IMR-90 (cell line): ENCODE measurements at regions not wholly inside any gene's neighbourhood (a gene's known extent, or its start where the extent isn't known, plus 50 kb on each side); places are given as distances from the start of the nearest gene placed in this dataset.

Experiments
- ATAC-seq: fragments of 200-7000 bp; cut with Tn5 transposase; 2 replicates; pipeline ENCODE4 v1.9.1; 2020; ENCODE audit warnings: low read depth, mild to moderate bottlenecking, moderate library complexity
- BruUV-seq: library from RNA; stranded (reverse); fragments of 400-500 nt; replicated peaks from 2 replicates; lab custom pipeline; 2021; lab: Mats Ljungman, UMichigan
- CTCF ChIA-PET: fragments of 300-600 bp; formaldehyde crosslinking; extraction: SDS; loops from one replicate; lab custom pipeline; 2021; ENCODE audit warnings: antibody characterized with exemption; lab: Yijun Ruan, JAX
- POLR2A ChIA-PET: fragments of 300-600 bp; sonication (Branson Sonifier 250); formaldehyde crosslinking; loops from one replicate; lab custom pipeline; 2022; ENCODE audit warnings: antibody characterized with exemption; ENCODE audit not compliant: unreplicated experiment; lab: Charles Lee
- DNase-seq: peaks from one replicate; pipeline ENCODE4 v3.0.0; 2013
- H2AFZ ChIP-seq: replicated peaks from 2 replicates; pipeline ENCODE3; 2013; ENCODE audit warnings: low read length, mild to moderate bottlenecking; ENCODE audit not compliant: poor library complexity
- H2AK5ac ChIP-seq: 2 replicates; pipeline ENCODE4 v1.6.1; 2013; ENCODE audit warnings: low read depth, low read length, inconsistent platforms
- H2AK9ac ChIP-seq: replicated peaks from 2 replicates; pipeline ENCODE3; 2013; ENCODE audit warnings: mild to moderate bottlenecking, low read depth, low read length, moderate library complexity; ENCODE audit not compliant: poor library complexity
- H2BK120ac ChIP-seq: 2 replicates; pipeline ENCODE4 v1.6.1; 2013; ENCODE audit warnings: low read depth, low read length, inconsistent platforms
- H2BK15ac ChIP-seq: 3 replicates; pipeline ENCODE4 v1.6.1; 2013; ENCODE audit warnings: low read depth, low read length, inconsistent platforms
- H2BK20ac ChIP-seq: 2 replicates; pipeline ENCODE4 v1.6.1; 2013; ENCODE audit warnings: low read depth, mild to moderate bottlenecking, inconsistent platforms, low read length, moderate library complexity
- H2BK5ac ChIP-seq: 2 replicates; pipeline ENCODE4 v1.6.1; 2013; ENCODE audit warnings: mild to moderate bottlenecking, low read depth, low read length, inconsistent platforms; ENCODE audit not compliant: poor library complexity, severe bottlenecking
- H3K14ac ChIP-seq: replicated peaks from 2 replicates; pipeline ENCODE4 v1.6.1; 2013; ENCODE audit warnings: low read depth, low read length, inconsistent platforms
- H3K18ac ChIP-seq: 2 replicates; pipeline ENCODE4 v1.6.1; 2013; ENCODE audit warnings: low read depth, low read length, control low read depth
- H3K23ac ChIP-seq: 2 replicates; pipeline ENCODE4 v1.6.1; 2013; ENCODE audit warnings: low read depth, low read length, inconsistent platforms
- H3K27ac ChIP-seq: 2 replicates; pipeline ENCODE4 v1.5.1; 2013; ENCODE audit warnings: mild to moderate bottlenecking, control low read depth, low read length; ENCODE audit not compliant: insufficient read depth
- H3K27me3 ChIP-seq: 2 replicates; pipeline ENCODE4 v1.6.1; 2013; ENCODE audit warnings: low read length; ENCODE audit not compliant: control insufficient read depth, insufficient read depth
- H3K36me3 ChIP-seq: 2 replicates; pipeline ENCODE4 v1.6.1; 2013; ENCODE audit warnings: low read length, mixed read lengths; ENCODE audit not compliant: control insufficient read depth, insufficient read depth
- H3K4ac ChIP-seq: 2 replicates; pipeline ENCODE4 v1.6.1; 2013; ENCODE audit warnings: low read depth, low read length, inconsistent platforms
- H3K4me1 ChIP-seq: 2 replicates; pipeline ENCODE4 v1.6.1; 2013; ENCODE audit warnings: low read length, mixed read lengths; ENCODE audit not compliant: control insufficient read depth, insufficient read depth
- H3K4me2 ChIP-seq: 2 replicates; pipeline ENCODE4 v1.6.1; 2013; ENCODE audit warnings: low read depth, mild to moderate bottlenecking, control low read depth, low read length, moderate library complexity
- H3K4me3 ChIP-seq: 2 replicates; pipeline ENCODE4 v1.5.1; 2013; ENCODE audit warnings: low read depth, mild to moderate bottlenecking, control low read depth, low read length, moderate library complexity; ENCODE audit not compliant: insufficient read depth
- H3K56ac ChIP-seq: 2 replicates; pipeline ENCODE4 v1.6.1; 2013; ENCODE audit warnings: low read length, inconsistent platforms; ENCODE audit not compliant: insufficient read depth; ENCODE audit errors: extremely low read depth
- H3K79me1 ChIP-seq, 2 experiments: 2 replicates each; pipeline ENCODE4 v1.6.1; 2013; ENCODE audit warnings: low read length in 2 of 2, inconsistent platforms in 1 of 2, low read depth in 1 of 2
- H3K9ac ChIP-seq: 2 replicates; pipeline ENCODE4 v1.6.1; 2013; ENCODE audit warnings: low read depth, low read length, control low read depth
- H3K9me1 ChIP-seq: 2 replicates; pipeline ENCODE4 v1.6.1; 2013; ENCODE audit warnings: low read length, inconsistent platforms; ENCODE audit not compliant: insufficient read depth
- H3K9me3 ChIP-seq: 2 replicates; pipeline ENCODE4 v1.6.1; 2013; ENCODE audit warnings: low read length; ENCODE audit not compliant: control insufficient read depth, insufficient read depth
- H4K20me1 ChIP-seq: 2 replicates; pipeline ENCODE4 v1.6.1; 2013; ENCODE audit warnings: low read length, inconsistent platforms; ENCODE audit not compliant: insufficient read depth
- H4K5ac ChIP-seq: 2 replicates; pipeline ENCODE4 v1.6.1; 2013; ENCODE audit warnings: mild to moderate bottlenecking, low read depth, low read length, control low read depth
- H4K8ac ChIP-seq, 2 experiments: 2 replicates each; pipeline ENCODE4 v1.6.1; 2013; ENCODE audit warnings: low read depth in 2 of 2, low read length in 2 of 2, control low read depth in 1 of 2, inconsistent platforms in 1 of 2
- H4K91ac ChIP-seq: 2 replicates; pipeline ENCODE4 v1.6.1; 2013; ENCODE audit warnings: low read depth, low read length, inconsistent platforms; ENCODE audit not compliant: insufficient read depth
- MAZ ChIP-seq: IDR thresholded peaks from 2 replicates; pipeline ENCODE4 v1.6.1; 2012; ENCODE audit warnings: low read depth, mild to moderate bottlenecking, low read length, improper control_type of control experiment, moderate library complexity, borderline replicate concordance
- WGBS, 2 experiments: methylation state at CpG; one replicate each; pipeline versions ENCODE4 v1.1.5 to v1.1.7; 2013; ENCODE audit warnings: missing lambda C conversion rate in 2 of 2; ENCODE audit not compliant: insufficient read length in 1 of 2; ENCODE audit errors: extremely low coverage in 2 of 2; 5-methylcytosine and 5-hydroxymethylcytosine counted together
- dilution Hi-C: fragments of 300-500 bp; cut with HindIII; formaldehyde crosslinking; loops from one replicate; pipeline ENCODE4 v1.14.3; 2018; ENCODE audit warnings: low sequenced_read_pairs; ENCODE audit not compliant: unreplicated experiment
- in situ Hi-C: fragments of 300-500 bp; cut with MboI; formaldehyde crosslinking; loops from 3 replicates; pipeline ENCODE4 v1.14.3; 2019; ENCODE audit warnings: low sequenced_read_pairs, inconsistent platforms, mixed read lengths
- intact Hi-C: fragments of 100-400 bp; cut with micrococcal nuclease; formaldehyde crosslinking; loops from 2 replicates; pipeline ENCODE4 v1.10.0; 2022

- TF ChIP-seq MAZ: no peak
- H4K91ac ChIP-seq: no peak overlapping the region
- no peak overlapping the region for H3K4ac ChIP-seq
- H4K20me1 ChIP-seq: no peaks in the 10 kb centered on the region
- in situ Hi-C loops (no loop called here), intact Hi-C loops (no loop called here), dilution Hi-C loops (no loop called here)
- H3K4me1 ChIP-seq: no peaks in the 10 kb centered on the region
- no peak overlapping the region for H2AFZ ChIP-seq
- ChIA-PET POLR2A (no interaction called here), CTCF (interaction anchor here (1.3 kb wide), 1 partner anchor 11 kb away, joined by 5 read pairs; no protein-coding TSS in a partner anchor)
- no peak overlapping the region for H3K27ac ChIP-seq
- H2BK120ac ChIP-seq: no peak overlapping the region
- no peaks in the 10 kb centered on the region for H3K9me3 ChIP-seq
- ATAC-seq (no peak), DNase-seq (no peak)
- no CpG with 5 or more reads among the region's 6 CpGs for WGBS, 2 experiments
- H3K4me2 ChIP-seq: no peak overlapping the region
- H3K56ac ChIP-seq: no peak overlapping the region
- H2AK5ac ChIP-seq: no peak overlapping the region
- BruUV-seq: no TSS peak
- no peak overlapping the region for H3K4me3 ChIP-seq
- H3K79me1 ChIP-seq: no peaks in the 10 kb centered on the region
- H3K18ac ChIP-seq: no peak overlapping the region
- H2BK5ac ChIP-seq: no peak overlapping the region
- H3K9ac ChIP-seq: no peak overlapping the region
- no peak overlapping the region for H3K14ac ChIP-seq
- H3K23ac ChIP-seq: no peak overlapping the region
- no peaks in the 10 kb centered on the region for H3K9me1 ChIP-seq
- no peaks in the 10 kb centered on the region for H3K27me3 ChIP-seq
- H4K8ac ChIP-seq: no peak overlapping the region
- no peak overlapping the region for H4K5ac ChIP-seq
- no peaks in the 10 kb centered on the region for H3K36me3 ChIP-seq
- no peak overlapping the region for H2AK9ac ChIP-seq
- H2BK20ac ChIP-seq: no peak overlapping the region
- H2BK15ac ChIP-seq: no peak overlapping the region
Measured at GRCh38 chr3:17945799-17946399, 203.5 kb upstream of the TBC1D5 start.
